B cell (primary cell): ENCODE measurements at regions not wholly inside any gene's neighbourhood (a gene's known extent, or its start where the extent isn't known, plus 50 kb on each side); places are given as distances from the start of the nearest gene placed in this dataset.

Source experiments
- ATAC-seq: fragments of 200-7000 bp; cut with Tn5 transposase; one replicate; pipeline ENCODE4 v1.10.0; 2021; ENCODE audit warnings: low read depth, mild to moderate bottlenecking, moderate number of reproducible peaks, moderate library complexity
- CTCF ChIA-PET: fragments of 350-600 bp; sonication (Branson Sonifier 250); formaldehyde crosslinking; loops from one replicate; lab custom pipeline; 2021; ENCODE audit warnings: antibody characterized with exemption, inconsistent platforms; lab: Charles Lee
- POLR2A ChIA-PET: fragments of 350-600 bp; sonication (Branson Sonifier 250); formaldehyde crosslinking; loops from one replicate; lab custom pipeline; 2021; ENCODE audit warnings: antibody characterized with exemption; lab: Charles Lee
- DNase-seq: peaks from one replicate; pipeline ENCODE4 v3.0.0; 2013
- H2AFZ ChIP-seq: 2 replicates; pipeline ENCODE4 v1.6.1; 2012; ENCODE audit warnings: mild to moderate bottlenecking, low read depth, low read length; ENCODE audit not compliant: insufficient read depth, poor library complexity, severe bottlenecking
- H3K27ac ChIP-seq, 2 donors: 1 replicate in 1 of 2; 2 replicates in 1 of 2; pipeline ENCODE4 v1.5.1; 2012 to 2013; ENCODE audit warnings: low read length in 2 of 2, mild to moderate bottlenecking in 2 of 2, moderate library complexity in 1 of 2
- H3K27me3 ChIP-seq, 4 experiments: fragments of 200-600 bp in 1 of 4; sonication (generic) in 1 of 4; replicated peaks in 1 of 4; 1 replicate in 2 of 4; 2 replicates in 2 of 4; pipeline versions ENCODE4 v1.6.1 to v1.7.0; 2013 to 2016; ENCODE audit warnings: low read length in 3 of 4, mild to moderate bottlenecking in 2 of 4, mixed read lengths in 1 of 4, moderate library complexity in 1 of 4; ENCODE audit not compliant: insufficient read depth in 4 of 4, control insufficient read depth in 3 of 4; ENCODE audit errors: control extremely low read depth in 1 of 4
- H3K36me3 ChIP-seq, 2 experiments: replicated peaks in 1 of 2; 1 replicate in 1 of 2; 2 replicates in 1 of 2; pipeline versions ENCODE4 v1.6.1 to v1.7.1; 2013; ENCODE audit warnings: low read length in 1 of 2; ENCODE audit not compliant: insufficient read depth in 2 of 2, control insufficient read depth in 1 of 2; ENCODE audit errors: control extremely low read depth in 1 of 2, extremely low read depth in 1 of 2
- H3K4me1 ChIP-seq, 2 donors: fragments of 200-600 bp in 1 of 2; sonication (generic) in 1 of 2; 1 replicate in 1 of 2; 2 replicates in 1 of 2; pipeline versions ENCODE4 v1.5.1 to v1.6.1; 2013 to 2017; ENCODE audit warnings: low read length in 2 of 2; ENCODE audit not compliant: control insufficient read depth in 2 of 2, insufficient read depth in 2 of 2
- H3K4me2 ChIP-seq: replicated peaks from 2 replicates; pipeline ENCODE3; 2012; ENCODE audit warnings: mild to moderate bottlenecking, low read depth, low read length; ENCODE audit not compliant: poor library complexity, severe bottlenecking
- H3K4me3 ChIP-seq, 5 experiments: fragments of 200-600 bp in 1 of 5; sonication (generic) in 1 of 5; 1 replicate in 3 of 5; 2 replicates in 2 of 5; pipeline versions ENCODE4 v1.5.1 to v1.7.0; 2011 to 2016; ENCODE audit warnings: low read length in 4 of 5, mild to moderate bottlenecking in 4 of 5, low read depth in 2 of 5, control low read depth in 1 of 5, moderate library complexity in 1 of 5; ENCODE audit not compliant: insufficient read depth in 1 of 5; ENCODE audit errors: control extremely low read depth in 1 of 5, extremely low read depth in 1 of 5
- H3K79me2 ChIP-seq: fragments of 200-600 bp; sonication (generic); one replicate; pipeline ENCODE4 v1.6.0; 2016; ENCODE audit warnings: low read length; ENCODE audit not compliant: control insufficient read depth, insufficient read depth
- H3K9ac ChIP-seq: fragments of 200-600 bp; sonication (generic); 2 replicates; pipeline ENCODE4 v1.6.1; 2017; ENCODE audit warnings: mild to moderate bottlenecking, low read length, moderate library complexity
- H3K9me3 ChIP-seq, 3 donors: one replicate each; pipeline versions ENCODE4 v1.6.1 to v1.7.1; 2013; ENCODE audit warnings: low read length in 2 of 3; ENCODE audit not compliant: control insufficient read depth in 2 of 3, insufficient read depth in 1 of 3; ENCODE audit errors: control extremely low read depth in 1 of 3
- H4K20me1 ChIP-seq: 2 replicates; pipeline ENCODE4 v1.6.0; 2012; ENCODE audit warnings: mild to moderate bottlenecking, low read length; ENCODE audit not compliant: insufficient read depth, control insufficient read depth, poor library complexity, severe bottlenecking
- H3K27ac Mint-ChIP-seq: one replicate; pipeline ENCODE4 v1.8.0; 2021; ENCODE audit warnings: mixed read lengths
- H3K27me3 Mint-ChIP-seq: one replicate; pipeline ENCODE4 v1.8.0; 2021; ENCODE audit warnings: mixed read lengths
- H3K4me1 Mint-ChIP-seq: one replicate; pipeline ENCODE4 v1.8.0; 2021; ENCODE audit warnings: mixed read lengths
- H3K4me3 Mint-ChIP-seq: one replicate; pipeline ENCODE4 v1.8.0; 2021; ENCODE audit warnings: mixed read lengths
- H3K9me3 Mint-ChIP-seq: one replicate; pipeline ENCODE4 v1.8.0; 2022; ENCODE audit warnings: mixed read lengths; ENCODE audit not compliant: insufficient read depth
- EZH2 ChIP-seq: IDR thresholded peaks from 2 replicates; pipeline ENCODE4 v1.6.1; 2012; ENCODE audit warnings: borderline replicate concordance, low read depth, mild to moderate bottlenecking, moderate library complexity, low read length; ENCODE audit not compliant: insufficient read depth, poor library complexity, severe bottlenecking
- WGBS: methylation state at CpG from one replicate; pipeline ENCODE4 v1.1.5; 2013; ENCODE audit warnings: missing lambda C conversion rate; ENCODE audit not compliant: insufficient coverage; 5-methylcytosine and 5-hydroxymethylcytosine counted together
- intact Hi-C: fragments of 100-400 bp; cut with micrococcal nuclease; formaldehyde crosslinking; loops from one replicate; pipeline ENCODE4 v1.10.0; 2022
- TF ChIP-seq, protein P1 (sequence below): fragments of 200-600 bp; IDR thresholded peaks from one replicate; pipeline ENCODE4 v1.8.0; 2022; ENCODE audit warnings: antibody characterized with exemption, mild to moderate bottlenecking

DNA sequence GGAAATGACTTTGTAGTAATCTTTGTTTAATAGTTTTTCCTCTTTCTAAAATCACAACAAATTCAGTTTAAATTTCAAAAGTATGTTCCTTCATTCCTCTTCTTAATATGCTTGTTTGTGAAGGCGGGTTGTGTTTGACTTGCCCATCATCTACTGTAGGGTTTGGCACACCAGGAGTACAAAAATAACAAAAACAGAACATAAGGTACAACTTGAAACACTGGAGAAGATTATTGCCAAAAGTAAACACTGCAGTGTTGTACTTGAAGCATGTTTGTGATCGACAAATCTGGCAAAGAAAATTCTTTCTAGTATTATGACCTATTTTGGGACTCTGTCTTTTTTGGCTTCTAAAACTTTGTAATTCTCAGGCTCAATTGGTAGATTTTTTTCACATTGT is 518.6 kb downstream of the SLITRK5 start:
- no peak for ATAC-seq

DNA sequence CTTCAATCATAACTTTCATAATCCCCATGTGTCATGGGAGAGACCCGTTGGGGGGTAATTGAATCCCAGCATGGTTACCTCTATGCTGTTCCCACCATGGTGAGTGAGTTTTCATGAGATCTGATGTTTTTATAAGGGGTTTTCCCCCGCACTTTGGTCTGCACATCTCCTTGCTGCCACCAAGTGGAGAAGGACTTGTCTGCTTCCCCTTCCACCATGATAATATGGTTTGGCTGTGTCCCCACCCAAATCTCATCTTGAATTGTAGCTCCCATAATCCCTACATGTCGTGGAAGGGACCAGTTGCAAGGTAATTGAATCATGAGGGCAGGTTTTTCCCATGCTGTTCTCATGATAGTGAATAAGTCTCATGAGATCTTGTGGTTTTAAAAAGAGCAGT is 524.9 kb downstream of the SLITRK5 start:
- no peak overlapping the region for H3K4me2 ChIP-seq
- H4K20me1 ChIP-seq = no peaks in the 10 kb centered on the region
- no peak overlapping the region for H3K27ac Mint-ChIP-seq
- ChIA-PET POLR2A (no interaction called here), CTCF (no interaction called here)
- no peaks in the 10 kb centered on the region for H3K36me3 ChIP-seq
- H3K27me3 Mint-ChIP-seq = no peaks in the 10 kb centered on the region
- H3K27me3 ChIP-seq = no peaks in the 10 kb centered on the region
- H3K27ac ChIP-seq = no peak overlapping the region
- DNase-seq = no peak
- no peaks in the 10 kb centered on the region for H3K79me2 ChIP-seq
- no peak overlapping the region for H2AFZ ChIP-seq
- no peak for ATAC-seq
- H3K4me1 Mint-ChIP-seq = no peaks in the 10 kb centered on the region
- TF ChIP-seq, protein P1, sequence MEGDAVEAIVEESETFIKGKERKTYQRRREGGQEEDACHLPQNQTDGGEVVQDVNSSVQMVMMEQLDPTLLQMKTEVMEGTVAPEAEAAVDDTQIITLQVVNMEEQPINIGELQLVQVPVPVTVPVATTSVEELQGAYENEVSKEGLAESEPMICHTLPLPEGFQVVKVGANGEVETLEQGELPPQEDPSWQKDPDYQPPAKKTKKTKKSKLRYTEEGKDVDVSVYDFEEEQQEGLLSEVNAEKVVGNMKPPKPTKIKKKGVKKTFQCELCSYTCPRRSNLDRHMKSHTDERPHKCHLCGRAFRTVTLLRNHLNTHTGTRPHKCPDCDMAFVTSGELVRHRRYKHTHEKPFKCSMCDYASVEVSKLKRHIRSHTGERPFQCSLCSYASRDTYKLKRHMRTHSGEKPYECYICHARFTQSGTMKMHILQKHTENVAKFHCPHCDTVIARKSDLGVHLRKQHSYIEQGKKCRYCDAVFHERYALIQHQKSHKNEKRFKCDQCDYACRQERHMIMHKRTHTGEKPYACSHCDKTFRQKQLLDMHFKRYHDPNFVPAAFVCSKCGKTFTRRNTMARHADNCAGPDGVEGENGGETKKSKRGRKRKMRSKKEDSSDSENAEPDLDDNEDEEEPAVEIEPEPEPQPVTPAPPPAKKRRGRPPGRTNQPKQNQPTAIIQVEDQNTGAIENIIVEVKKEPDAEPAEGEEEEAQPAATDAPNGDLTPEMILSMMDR = no peak
- TF ChIP-seq EZH2 = no peak
- no CpG with 5 or more reads among the region's 3 CpGs for WGBS
- no peak overlapping the region for H3K9ac ChIP-seq
- H3K9me3 ChIP-seq = peaks cover 0 to 2% (median 1%) of the 10 kb centered on the region in 3 donors
- peaks cover 11% of the 10 kb centered on the region for H3K9me3 Mint-ChIP-seq
- H3K4me1 ChIP-seq = no peaks in the 10 kb centered on the region
- intact Hi-C loops = no loop called here
- no peak overlapping the region for H3K4me3 Mint-ChIP-seq
- no peak overlapping the region for H3K4me3 ChIP-seq

More for the DNA sequence above, 518.6 kb downstream of the SLITRK5 start:
- no CpG with 5 or more reads among the region's 2 CpGs for WGBS
- Histone ChIP-seq H3K4me2 (no peak overlapping the region), H3K79me2 (no peaks in the 10 kb centered on the region), H3K27me3 (no peaks in the 10 kb centered on the region), H3K27ac (no peak overlapping the region), H3K4me3 (no peak overlapping the region), H3K9me3 (no peaks in the 10 kb centered on the region), H3K36me3 (no peaks in the 10 kb centered on the region), H4K20me1 (no peaks in the 10 kb centered on the region), H3K9ac (no peak overlapping the region), H3K4me1 (no peaks in the 10 kb centered on the region), H2AFZ (no peak overlapping the region)
- no peak overlapping the region for H3K4me3 Mint-ChIP-seq
- no peaks in the 10 kb centered on the region for H3K9me3 Mint-ChIP-seq
- H3K27me3 Mint-ChIP-seq = no peaks in the 10 kb centered on the region
- no peaks in the 10 kb centered on the region for H3K4me1 Mint-ChIP-seq
- H3K27ac Mint-ChIP-seq = no peak overlapping the region
- ChIA-PET POLR2A (no interaction called here), CTCF (no interaction called here)
- no peak for DNase-seq
- intact Hi-C loops = no loop called here
- no peak for TF ChIP-seq EZH2
- TF ChIP-seq, protein P1 = no peak
